Ishikawa (cell line): ENCODE measurements at regions not wholly inside any gene's neighbourhood (a gene's known extent, or its start where the extent isn't known, plus 50 kb on each side); places are given as distances from the start of the nearest gene placed in this dataset.

Experiments used
- RAD21 ChIP-seq: IDR thresholded peaks from 2 replicates; pipeline ENCODE4 v1.6.1; 2012; ENCODE audit warnings: low read depth
- TAF1 ChIP-seq: IDR thresholded peaks from 2 replicates; pipeline ENCODE4 v1.6.1; 2012; ENCODE audit warnings: low read depth, mild to moderate bottlenecking

DNA sequence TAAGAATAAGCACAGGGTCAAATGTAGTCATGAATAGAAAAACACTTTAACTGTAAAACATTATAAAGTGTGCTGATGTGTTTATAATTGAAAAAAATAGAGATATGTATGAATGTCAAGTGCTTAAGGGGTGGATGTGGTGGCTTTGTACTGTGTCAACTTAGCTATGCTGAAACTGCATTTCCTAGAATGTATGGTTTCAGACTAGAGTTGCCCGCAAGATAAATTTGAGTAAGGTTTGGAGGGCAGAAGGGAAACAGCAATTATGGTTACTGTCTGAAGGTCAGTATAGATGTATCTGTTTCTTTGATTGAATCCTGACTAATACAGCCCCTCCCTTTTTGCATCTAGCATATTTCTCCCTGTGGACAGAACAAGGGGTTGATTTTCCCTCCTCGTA, 288.1 kb upstream of the MOCS1 start:
- TF ChIP-seq TAF1 (no peak), RAD21 (no peak)
